GM23338 (cell line): ENCODE measurements at regions not wholly inside any gene's neighbourhood (a gene's known extent, or its start where the extent isn't known, plus 50 kb on each side); places are given as distances from the start of the nearest gene placed in this dataset.

Source experiments
- ATAC-seq: fragments of 200-7000 bp; cut with Tn5 transposase; 3 replicates; pipeline ENCODE4 v1.9.1; 2020
- DNase-seq: peaks from one replicate; pipeline ENCODE4 v3.0.0-alpha.2; 2015; ENCODE audit warnings: low spot score
- H2AFZ ChIP-seq: fragments of 200-600 bp; sonication (generic); 2 replicates; pipeline ENCODE4 v1.8.0; 2016; ENCODE audit warnings: antibody characterized with exemption, mild to moderate bottlenecking, moderate library complexity
- H3F3A ChIP-seq: fragments of 200-600 bp; sonication (generic); replicated peaks from 2 replicates; pipeline ENCODE4 v1.8.0; 2017; ENCODE audit warnings: antibody characterized with exemption, mixed run types, low read depth
- H3K27ac ChIP-seq: fragments of 200-600 bp; sonication (generic); 2 replicates; pipeline ENCODE4 v1.6.1; 2016; ENCODE audit warnings: low read depth
- H3K27me3 ChIP-seq: fragments of 200-600 bp; sonication (generic); 2 replicates; pipeline ENCODE4 v1.8.0; 2016; ENCODE audit warnings: mild to moderate bottlenecking, mixed run types, moderate library complexity; ENCODE audit not compliant: insufficient read depth
- H3K36me3 ChIP-seq: fragments of 200-600 bp; sonication (generic); 2 replicates; pipeline ENCODE4 v1.8.0; 2016; ENCODE audit warnings: mild to moderate bottlenecking; ENCODE audit not compliant: insufficient read depth
- H3K4me1 ChIP-seq: fragments of 200-600 bp; sonication (generic); 2 replicates; pipeline ENCODE4 v1.8.0; 2016; ENCODE audit warnings: mild to moderate bottlenecking, moderate library complexity; ENCODE audit not compliant: insufficient read depth
- H3K4me2 ChIP-seq: fragments of 200-600 bp; sonication (generic); 2 replicates; pipeline ENCODE4 v1.7.1; 2017; ENCODE audit warnings: mixed run types
- H3K4me3 ChIP-seq: fragments of 200-600 bp; sonication (generic); 2 replicates; pipeline ENCODE4 v1.6.1; 2016; ENCODE audit warnings: mixed run types
- H3K79me2 ChIP-seq: fragments of 200-600 bp; sonication (generic); replicated peaks from 2 replicates; pipeline ENCODE4 v1.8.0; 2017; ENCODE audit warnings: mild to moderate bottlenecking; ENCODE audit not compliant: insufficient read depth
- H3K9me2 ChIP-seq: fragments of 200-600 bp; sonication (generic); 2 replicates; pipeline ENCODE4 v1.8.0; 2017; ENCODE audit not compliant: insufficient read depth
- H4K20me1 ChIP-seq: fragments of 200-600 bp; sonication (generic); replicated peaks from 2 replicates; pipeline ENCODE4 v1.8.0; 2017; ENCODE audit warnings: mild to moderate bottlenecking; ENCODE audit not compliant: insufficient read depth
- H3K27ac Mint-ChIP-seq: 2 replicates; pipeline ENCODE4 v1.8.0; 2020; ENCODE audit warnings: inconsistent platforms, mild to moderate bottlenecking, moderate library complexity, mixed read lengths
- H3K27me3 Mint-ChIP-seq: 3 replicates; pipeline ENCODE4 v1.8.0; 2022; ENCODE audit warnings: low read depth, mild to moderate bottlenecking, moderate library complexity, mixed read lengths, inconsistent platforms; ENCODE audit not compliant: insufficient read depth, poor library complexity
- H3K36me3 Mint-ChIP-seq: 3 replicates; pipeline ENCODE4 v1.8.0; 2021; ENCODE audit warnings: low read depth, mild to moderate bottlenecking, inconsistent platforms, moderate library complexity, mixed read lengths
- H3K4me1 Mint-ChIP-seq: 3 replicates; pipeline ENCODE4 v1.8.0; 2020; ENCODE audit warnings: mild to moderate bottlenecking, inconsistent platforms, mixed read lengths
- H3K4me3 Mint-ChIP-seq: 3 replicates; pipeline ENCODE4 v1.8.0; 2021; ENCODE audit warnings: moderate library complexity, mild to moderate bottlenecking, inconsistent platforms, mixed read lengths
- H3K9me3 Mint-ChIP-seq: 3 replicates; pipeline ENCODE4 v1.8.0; 2020; ENCODE audit warnings: moderate library complexity, mild to moderate bottlenecking, inconsistent platforms, mixed read lengths
- CREB1 ChIP-seq: fragments of 250-450 bp; sonication (Bioruptor Pico); IDR thresholded peaks from 2 replicates; pipeline ENCODE4 v1.5.0; 2020; ENCODE audit warnings: low read depth, mild to moderate bottlenecking, moderate library complexity
- EZH2 ChIP-seq: fragments of 200-600 bp; sonication (generic); IDR thresholded peaks from one replicate; pipeline ENCODE4 v1.8.0; 2017; ENCODE audit warnings: antibody characterized with exemption, mild to moderate bottlenecking, low read depth; ENCODE audit not compliant: unreplicated experiment
- JUNB ChIP-seq: IDR thresholded peaks from one replicate; pipeline ENCODE4 v1.6.1; 2016; ENCODE audit warnings: antibody characterized with exemption; ENCODE audit not compliant: unreplicated experiment
- NANOG ChIP-seq: IDR thresholded peaks from 2 replicates; pipeline ENCODE4 v1.6.1; 2016; ENCODE audit warnings: antibody characterized with exemption, borderline replicate concordance
- REST ChIP-seq: IDR thresholded peaks from one replicate; pipeline ENCODE4 v1.6.1; 2018; ENCODE audit warnings: antibody characterized with exemption; ENCODE audit not compliant: unreplicated experiment
- STAT1 ChIP-seq: IDR thresholded peaks from one replicate; pipeline ENCODE4 v1.6.1; 2016; ENCODE audit warnings: antibody characterized with exemption; ENCODE audit not compliant: unreplicated experiment
- ZNF114 ChIP-seq: fragments of 250-450 bp; sonication (Bioruptor Pico); IDR thresholded peaks from 2 replicates; pipeline ENCODE4 v1.5.0; 2020; ENCODE audit warnings: mild to moderate bottlenecking, moderate library complexity
- ZNF331 ChIP-seq: fragments of 250-450 bp; sonication (Bioruptor Pico); IDR thresholded peaks from 2 replicates; pipeline ENCODE4 v1.5.0; 2020; ENCODE audit warnings: low read depth, mild to moderate bottlenecking, moderate library complexity
- TF ChIP-seq, protein P1 (sequence below): fragments of 250-450 bp; sonication (Bioruptor Pico); IDR thresholded peaks from 2 replicates; pipeline ENCODE4 v1.5.0; 2020; ENCODE audit warnings: mild to moderate bottlenecking, moderate library complexity

- TF ChIP-seq, protein P1, sequence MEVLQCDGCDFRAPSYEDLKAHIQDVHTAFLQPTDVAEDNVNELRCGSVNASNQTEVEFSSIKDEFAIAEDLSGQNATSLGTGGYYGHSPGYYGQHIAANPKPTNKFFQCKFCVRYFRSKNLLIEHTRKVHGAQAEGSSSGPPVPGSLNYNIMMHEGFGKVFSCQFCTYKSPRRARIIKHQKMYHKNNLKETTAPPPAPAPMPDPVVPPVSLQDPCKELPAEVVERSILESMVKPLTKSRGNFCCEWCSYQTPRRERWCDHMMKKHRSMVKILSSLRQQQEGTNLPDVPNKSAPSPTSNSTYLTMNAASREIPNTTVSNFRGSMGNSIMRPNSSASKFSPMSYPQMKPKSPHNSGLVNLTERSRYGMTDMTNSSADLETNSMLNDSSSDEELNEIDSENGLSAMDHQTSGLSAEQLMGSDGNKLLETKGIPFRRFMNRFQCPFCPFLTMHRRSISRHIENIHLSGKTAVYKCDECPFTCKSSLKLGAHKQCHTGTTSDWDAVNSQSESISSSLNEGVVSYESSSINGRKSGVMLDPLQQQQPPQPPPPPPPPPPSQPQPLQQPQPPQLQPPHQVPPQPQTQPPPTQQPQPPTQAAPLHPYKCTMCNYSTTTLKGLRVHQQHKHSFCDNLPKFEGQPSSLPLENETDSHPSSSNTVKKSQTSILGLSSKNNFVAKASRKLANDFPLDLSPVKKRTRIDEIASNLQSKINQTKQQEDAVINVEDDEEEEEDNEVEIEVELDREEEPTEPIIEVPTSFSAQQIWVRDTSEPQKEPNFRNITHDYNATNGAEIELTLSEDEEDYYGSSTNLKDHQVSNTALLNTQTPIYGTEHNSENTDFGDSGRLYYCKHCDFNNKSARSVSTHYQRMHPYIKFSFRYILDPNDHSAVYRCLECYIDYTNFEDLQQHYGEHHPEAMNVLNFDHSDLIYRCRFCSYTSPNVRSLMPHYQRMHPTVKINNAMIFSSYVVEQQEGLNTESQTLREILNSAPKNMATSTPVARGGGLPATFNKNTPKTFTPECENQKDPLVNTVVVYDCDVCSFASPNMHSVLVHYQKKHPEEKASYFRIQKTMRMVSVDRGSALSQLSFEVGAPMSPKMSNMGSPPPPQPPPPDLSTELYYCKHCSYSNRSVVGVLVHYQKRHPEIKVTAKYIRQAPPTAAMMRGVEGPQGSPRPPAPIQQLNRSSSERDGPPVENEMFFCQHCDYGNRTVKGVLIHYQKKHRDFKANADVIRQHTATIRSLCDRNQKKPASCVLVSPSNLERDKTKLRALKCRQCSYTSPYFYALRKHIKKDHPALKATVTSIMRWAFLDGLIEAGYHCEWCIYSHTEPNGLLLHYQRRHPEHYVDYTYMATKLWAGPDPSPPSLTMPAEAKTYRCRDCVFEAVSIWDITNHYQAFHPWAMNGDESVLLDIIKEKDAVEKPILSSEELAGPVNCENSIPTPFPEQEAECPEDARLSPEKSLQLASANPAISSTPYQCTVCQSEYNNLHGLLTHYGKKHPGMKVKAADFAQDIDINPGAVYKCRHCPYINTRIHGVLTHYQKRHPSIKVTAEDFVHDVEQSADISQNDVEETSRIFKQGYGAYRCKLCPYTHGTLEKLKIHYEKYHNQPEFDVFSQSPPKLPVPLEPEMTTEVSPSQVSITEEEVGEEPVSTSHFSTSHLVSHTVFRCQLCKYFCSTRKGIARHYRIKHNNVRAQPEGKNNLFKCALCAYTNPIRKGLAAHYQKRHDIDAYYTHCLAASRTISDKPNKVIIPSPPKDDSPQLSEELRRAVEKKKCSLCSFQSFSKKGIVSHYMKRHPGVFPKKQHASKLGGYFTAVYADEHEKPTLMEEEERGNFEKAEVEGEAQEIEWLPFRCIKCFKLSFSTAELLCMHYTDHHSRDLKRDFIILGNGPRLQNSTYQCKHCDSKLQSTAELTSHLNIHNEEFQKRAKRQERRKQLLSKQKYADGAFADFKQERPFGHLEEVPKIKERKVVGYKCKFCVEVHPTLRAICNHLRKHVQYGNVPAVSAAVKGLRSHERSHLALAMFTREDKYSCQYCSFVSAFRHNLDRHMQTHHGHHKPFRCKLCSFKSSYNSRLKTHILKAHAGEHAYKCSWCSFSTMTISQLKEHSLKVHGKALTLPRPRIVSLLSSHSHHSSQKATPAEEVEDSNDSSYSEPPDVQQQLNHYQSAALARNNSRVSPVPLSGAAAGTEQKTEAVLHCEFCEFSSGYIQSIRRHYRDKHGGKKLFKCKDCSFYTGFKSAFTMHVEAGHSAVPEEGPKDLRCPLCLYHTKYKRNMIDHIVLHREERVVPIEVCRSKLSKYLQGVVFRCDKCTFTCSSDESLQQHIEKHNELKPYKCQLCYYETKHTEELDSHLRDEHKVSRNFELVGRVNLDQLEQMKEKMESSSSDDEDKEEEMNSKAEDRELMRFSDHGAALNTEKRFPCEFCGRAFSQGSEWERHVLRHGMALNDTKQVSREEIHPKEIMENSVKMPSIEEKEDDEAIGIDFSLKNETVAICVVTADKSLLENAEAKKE, result no peak
- no peak for TF ChIP-seq REST
- no peak for TF ChIP-seq CREB1
- no peak for TF ChIP-seq STAT1
- TF ChIP-seq JUNB, result no peak
Observed at GRCh38 chr10:23951841-23952240, 257.1 kb upstream of the KIAA1217 start (continued).

DNA sequence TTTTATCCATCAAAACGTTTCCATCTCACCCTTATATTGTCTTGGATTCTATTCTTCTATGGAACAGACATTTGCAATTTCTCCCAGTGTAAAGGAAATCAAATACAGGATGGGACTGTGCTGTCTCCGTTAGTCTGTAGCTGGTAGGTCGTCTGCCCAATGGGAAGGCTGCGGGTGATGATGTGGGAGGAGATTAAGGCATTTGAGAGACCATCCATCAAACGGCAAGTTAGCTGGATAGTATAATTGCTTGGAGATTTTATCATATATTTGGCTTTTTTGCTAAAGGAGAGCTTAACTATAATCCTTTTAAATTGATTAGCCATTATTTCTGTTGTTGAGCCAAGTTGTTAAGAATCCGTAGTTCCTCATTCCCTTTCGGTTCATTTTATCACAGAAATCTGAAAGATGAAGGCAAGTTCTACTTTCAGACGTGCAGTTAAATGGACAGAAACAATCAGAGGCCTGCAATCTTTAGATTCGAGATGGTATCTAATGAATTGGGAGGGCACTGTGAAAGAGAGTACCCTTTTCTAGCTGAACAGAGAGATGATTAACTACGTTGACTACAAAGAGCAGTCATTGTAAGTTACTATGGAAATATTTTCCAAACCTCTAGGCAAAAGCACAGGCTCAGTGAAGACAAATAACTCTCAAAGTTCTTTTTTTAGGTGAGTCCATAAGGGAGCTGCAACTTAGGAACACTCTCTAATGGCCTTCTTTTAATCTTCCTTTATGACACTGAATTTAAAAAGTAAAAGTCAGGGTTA, 253.3 kb upstream of the KIAA1217 start:
- H3F3A ChIP-seq, result no peaks in the 10 kb centered on the region
- no peaks in the 10 kb centered on the region for H3K4me1 Mint-ChIP-seq
- no peaks in the 10 kb centered on the region for H3K36me3 ChIP-seq
- no peak overlapping the region for H3K4me3 ChIP-seq
- ATAC-seq (no peak), DNase-seq (no peak)
- H3K27ac Mint-ChIP-seq, result no peak overlapping the region
- H3K4me3 Mint-ChIP-seq, result no peak overlapping the region
- no peaks in the 10 kb centered on the region for H3K36me3 Mint-ChIP-seq
- H2AFZ ChIP-seq, result no peak overlapping the region
- peaks cover 10% of the 10 kb centered on the region; the same call in 1 of the 2 replicates for H3K9me2 ChIP-seq
- no peak overlapping the region for H3K27ac ChIP-seq
- H3K27me3 Mint-ChIP-seq, result no peaks in the 10 kb centered on the region
- no peaks in the 10 kb centered on the region for H3K4me1 ChIP-seq
- H3K9me3 Mint-ChIP-seq, result peaks cover 3% of the 10 kb centered on the region; the same call in 1 of the 3 replicates
- no peaks in the 10 kb centered on the region for H3K27me3 ChIP-seq
- no peak overlapping the region for H3K4me2 ChIP-seq
- no peaks in the 10 kb centered on the region for H4K20me1 ChIP-seq
- H3K79me2 ChIP-seq, result no peaks in the 10 kb centered on the region
- no peak for TF ChIP-seq ZNF331 (CRISPR knock-in tag)
- TF ChIP-seq NANOG, result no peak
- TF ChIP-seq EZH2, result no peak
- no peak for TF ChIP-seq ZNF114 (CRISPR knock-in tag)
- TF ChIP-seq REST, result no peak
